ENCODE measurements at regions not wholly inside any gene's neighbourhood (a gene's known extent, or its start where the extent isn't known, plus 50 kb on each side); places are given as distances from the start of the nearest gene placed in this dataset.

DNA sequence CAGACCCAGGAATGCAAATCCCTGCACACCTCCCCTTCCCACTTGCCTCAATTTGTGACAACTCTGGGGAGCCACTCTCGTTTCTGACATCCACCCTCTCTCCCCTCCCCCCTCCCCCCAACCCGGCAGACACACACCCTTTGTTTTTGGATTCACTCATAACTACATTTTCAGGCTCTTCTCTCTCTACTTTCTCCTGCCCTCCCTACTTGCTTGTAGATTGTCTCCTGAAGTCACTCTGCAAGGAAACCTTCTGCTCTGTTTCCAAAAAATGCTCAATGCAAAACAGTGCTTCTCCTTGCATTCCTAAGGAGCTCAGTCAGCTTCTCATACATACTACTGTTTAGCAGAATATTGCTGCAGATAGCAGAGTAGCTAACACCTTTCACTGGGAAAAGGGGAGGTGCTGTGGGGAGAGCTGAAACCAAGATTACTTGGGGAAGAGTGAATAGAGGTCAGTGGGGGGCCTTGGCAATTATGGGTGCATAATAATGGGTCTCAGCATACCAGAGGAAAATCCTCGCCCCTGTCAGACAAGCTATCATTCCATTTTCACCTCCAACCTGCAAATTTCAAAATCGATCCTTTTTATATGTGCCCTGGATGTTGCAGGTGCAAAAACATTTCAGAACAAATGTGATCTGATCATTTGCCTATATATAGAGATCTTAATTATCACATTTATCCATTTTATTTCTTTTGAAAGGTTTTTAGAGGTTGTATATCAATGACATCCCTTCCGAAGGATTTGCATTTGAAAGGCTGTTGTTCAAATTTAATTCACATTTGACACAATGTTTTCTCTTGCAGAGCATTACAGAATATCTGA is 1860.7 kb upstream of the WWC1 start:
- TF ChIP-seq, protein P1, sequence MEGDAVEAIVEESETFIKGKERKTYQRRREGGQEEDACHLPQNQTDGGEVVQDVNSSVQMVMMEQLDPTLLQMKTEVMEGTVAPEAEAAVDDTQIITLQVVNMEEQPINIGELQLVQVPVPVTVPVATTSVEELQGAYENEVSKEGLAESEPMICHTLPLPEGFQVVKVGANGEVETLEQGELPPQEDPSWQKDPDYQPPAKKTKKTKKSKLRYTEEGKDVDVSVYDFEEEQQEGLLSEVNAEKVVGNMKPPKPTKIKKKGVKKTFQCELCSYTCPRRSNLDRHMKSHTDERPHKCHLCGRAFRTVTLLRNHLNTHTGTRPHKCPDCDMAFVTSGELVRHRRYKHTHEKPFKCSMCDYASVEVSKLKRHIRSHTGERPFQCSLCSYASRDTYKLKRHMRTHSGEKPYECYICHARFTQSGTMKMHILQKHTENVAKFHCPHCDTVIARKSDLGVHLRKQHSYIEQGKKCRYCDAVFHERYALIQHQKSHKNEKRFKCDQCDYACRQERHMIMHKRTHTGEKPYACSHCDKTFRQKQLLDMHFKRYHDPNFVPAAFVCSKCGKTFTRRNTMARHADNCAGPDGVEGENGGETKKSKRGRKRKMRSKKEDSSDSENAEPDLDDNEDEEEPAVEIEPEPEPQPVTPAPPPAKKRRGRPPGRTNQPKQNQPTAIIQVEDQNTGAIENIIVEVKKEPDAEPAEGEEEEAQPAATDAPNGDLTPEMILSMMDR (IDR thresholded peaks at IDR 0.05; ENCODE audit: insufficient read depth, low read length), result no peak
- H3K4me3 ChIP-seq (ENCODE audit: low read depth, low read length), result no peak overlapping the region
- no peak for DNase-seq (ENCODE audit: low read depth)

DNA sequence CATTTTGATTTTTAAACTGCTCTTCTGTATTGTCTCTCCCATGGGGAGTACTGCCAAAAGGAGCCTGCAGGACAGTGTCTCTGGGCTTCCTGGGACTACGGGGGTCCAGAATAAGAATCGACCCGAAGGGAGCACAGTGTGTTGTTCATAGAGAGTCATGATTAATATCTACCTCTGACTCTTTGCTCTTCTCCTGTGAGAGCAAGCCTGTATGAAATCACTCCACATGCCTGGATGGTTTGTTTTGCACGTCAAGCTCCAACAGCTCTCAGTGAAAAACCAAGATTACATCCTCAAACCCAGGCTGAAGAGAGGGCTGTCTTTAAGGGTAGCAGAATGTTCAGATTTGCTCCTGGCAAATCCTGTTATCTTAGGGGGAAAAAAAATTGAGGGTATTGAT is 1860.0 kb upstream of the WWC1 start:
- TF ChIP-seq, protein P1 (IDR thresholded peaks at IDR 0.05; ENCODE audit: insufficient read depth, low read length), result no peak
- no peak for DNase-seq (ENCODE audit: low read depth)
- H3K4me3 ChIP-seq (ENCODE audit: low read depth, low read length), result no peak overlapping the region

DNA sequence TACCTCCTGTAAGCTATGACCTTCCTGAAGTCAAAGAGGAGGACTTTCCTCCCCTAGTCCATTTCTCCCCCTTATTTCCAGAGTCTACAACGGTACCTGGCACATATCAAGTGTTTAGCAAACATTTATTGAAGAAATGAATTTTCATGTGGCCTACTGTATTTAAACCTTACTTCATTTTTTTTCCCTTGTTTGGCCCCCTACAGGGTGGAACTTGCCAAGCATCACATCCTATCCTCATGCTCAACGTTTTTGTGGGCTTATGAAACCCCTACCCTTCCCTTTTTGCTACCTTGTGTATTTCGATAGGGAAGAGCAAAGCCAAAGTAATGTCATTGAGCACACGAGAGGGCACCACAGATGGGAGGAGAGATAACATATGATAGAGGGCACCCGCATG is 1857.8 kb upstream of the WWC1 start:
- H3K4me3 ChIP-seq (ENCODE audit: low read depth, low read length), result no peak overlapping the region
- TF ChIP-seq, protein P1 (IDR thresholded peaks at IDR 0.05; ENCODE audit: insufficient read depth, low read length), result no peak
- no peak for DNase-seq (ENCODE audit: low read depth)

DNA sequence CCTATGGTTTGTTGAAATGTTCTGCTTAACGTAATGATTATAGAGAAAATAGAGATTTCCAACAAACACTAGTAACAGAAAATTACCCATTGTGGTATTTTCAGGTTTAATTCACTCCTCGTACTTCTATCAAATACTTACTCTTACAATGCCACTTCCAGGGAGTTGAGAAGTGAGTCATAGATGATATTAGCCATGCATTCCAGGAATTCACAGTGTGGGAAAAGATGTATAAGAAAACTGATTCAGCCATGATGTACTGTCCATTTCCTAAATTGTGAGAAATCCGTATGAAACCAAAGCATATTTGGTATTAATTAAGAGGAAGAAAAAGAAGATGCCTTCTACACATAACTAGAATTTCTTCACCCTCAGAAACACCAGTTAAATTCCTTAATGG is 1854.6 kb upstream of the WWC1 start:
- DNase-seq (ENCODE audit: low read depth), result no peak
- TF ChIP-seq, protein P1 (IDR thresholded peaks at IDR 0.05; ENCODE audit: insufficient read depth, low read length), result no peak
- no peak overlapping the region for H3K4me3 ChIP-seq (ENCODE audit: low read depth, low read length)

DNA sequence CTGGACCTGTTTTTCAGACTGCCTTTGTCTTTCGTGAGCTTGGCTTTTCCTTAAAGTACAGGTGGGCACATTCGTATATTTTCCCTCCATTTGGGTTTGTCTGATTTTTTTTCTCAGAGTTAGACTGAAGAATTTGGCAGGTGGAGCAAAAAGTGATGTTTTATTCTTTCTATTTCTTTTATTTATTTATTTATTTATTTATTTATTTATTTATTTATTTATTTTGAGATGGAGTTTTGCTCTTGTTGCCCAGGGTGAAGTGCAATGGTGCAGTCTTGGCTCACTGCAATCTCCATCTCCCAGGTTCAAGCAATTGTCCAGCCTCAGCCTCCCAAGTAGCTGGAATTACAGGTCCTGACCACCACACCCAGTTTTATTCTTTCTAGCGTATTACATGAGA is 1805.1 kb upstream of the WWC1 start:
- DNase-seq (ENCODE audit: low read depth), result no peak
- TF ChIP-seq, protein P1 (IDR thresholded peaks at IDR 0.05; ENCODE audit: insufficient read depth, low read length), result no peak

DNA sequence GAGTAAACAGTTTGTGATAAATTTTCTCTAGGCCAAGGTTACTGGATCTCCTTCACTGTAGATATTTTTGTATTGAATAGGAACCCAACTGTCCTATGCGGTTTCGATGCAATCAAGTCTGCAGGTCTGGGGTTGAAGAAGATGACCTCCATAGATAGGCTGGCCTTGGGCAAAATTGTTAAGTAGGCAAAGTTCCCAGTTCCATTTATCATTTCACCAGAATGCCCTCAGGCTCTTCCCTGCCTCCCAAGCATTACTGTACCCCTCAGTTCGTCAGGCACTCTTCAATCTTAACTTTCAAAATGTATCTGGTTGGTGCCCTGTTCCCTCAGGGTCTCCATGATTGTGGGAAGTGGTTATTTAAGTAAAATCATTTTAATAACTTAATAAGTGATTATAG is 1802.9 kb upstream of the WWC1 start:
- DNase-seq (ENCODE audit: low read depth), result no peak
- H3K4me3 ChIP-seq (ENCODE audit: low read depth, low read length), result no peak overlapping the region
- TF ChIP-seq, protein P1 (IDR thresholded peaks at IDR 0.05; ENCODE audit: insufficient read depth, low read length), result no peak

More for the DNA sequence above, 1805.1 kb upstream of the WWC1 start:
- H3K4me3 ChIP-seq (ENCODE audit: low read depth, low read length), result no peak overlapping the region

DNA sequence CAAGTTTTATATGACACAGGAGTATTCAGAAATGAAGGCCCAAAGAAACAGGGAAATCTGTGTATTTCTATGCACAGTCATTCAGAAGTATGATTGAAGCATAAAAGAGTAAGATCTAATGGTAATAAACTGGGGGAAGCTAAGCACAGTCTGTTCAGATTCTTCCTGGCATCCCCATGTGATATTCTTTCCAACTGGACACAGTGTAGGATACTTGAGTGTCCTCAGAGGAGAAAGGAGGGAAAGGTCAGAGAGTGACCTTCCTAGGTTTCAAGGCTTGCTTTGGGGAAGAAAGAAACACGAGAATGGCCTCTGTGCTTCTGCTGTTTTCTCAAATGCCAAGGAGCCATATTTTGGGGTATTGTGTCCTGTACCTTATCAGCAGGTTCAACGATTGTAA is 1798.4 kb upstream of the WWC1 start:
- DNase-seq (ENCODE audit: low read depth), result no peak
- TF ChIP-seq, protein P1 (IDR thresholded peaks at IDR 0.05; ENCODE audit: insufficient read depth, low read length), result no peak
- H3K4me3 ChIP-seq (ENCODE audit: low read depth, low read length), result no peak overlapping the region
